Natural killer cell (primary cell): ENCODE measurements at regions not wholly inside any gene's neighbourhood (a gene's known extent, or its start where the extent isn't known, plus 50 kb on each side); places are given as distances from the start of the nearest gene placed in this dataset.

Source experiments
- ATAC-seq, 3 donors: fragments of 150-1000 bp in 2 of 3; fragments of 200-7000 bp in 1 of 3; cut with Tn5 transposase; 1 replicate in 1 of 3; 2 replicates in 2 of 3; pipeline ENCODE4 v1.10.0; 2021; ENCODE audit warnings: mild to moderate bottlenecking in 2 of 3, moderate library complexity in 2 of 3
- DNase-seq, 2 donors: peaks; one replicate each; pipeline versions ENCODE4 v3.0.0 to v3.0.0-alpha.2; 2013 to 2021; ENCODE audit warnings: mixed read lengths in 1 of 2
- H3K27ac ChIP-seq: one replicate; pipeline ENCODE4 v1.5.1; 2013; ENCODE audit warnings: mild to moderate bottlenecking, low read length
- H3K27me3 ChIP-seq: one replicate; pipeline ENCODE4 v1.6.1; 2013; ENCODE audit warnings: low read length; ENCODE audit not compliant: control insufficient read depth, insufficient read depth
- H3K36me3 ChIP-seq: one replicate; pipeline ENCODE4 v1.6.1; 2013; ENCODE audit warnings: low read length; ENCODE audit not compliant: control insufficient read depth, insufficient read depth
- H3K4me1 ChIP-seq: one replicate; pipeline ENCODE4 v1.6.1; 2013; ENCODE audit warnings: low read length; ENCODE audit not compliant: control insufficient read depth, insufficient read depth
- H3K4me3 ChIP-seq: one replicate; pipeline ENCODE4 v1.5.1; 2013; ENCODE audit warnings: low read length
- H3K9me3 ChIP-seq: one replicate; pipeline ENCODE4 v1.6.1; 2013; ENCODE audit warnings: low read length; ENCODE audit not compliant: control insufficient read depth, insufficient read depth
- H3K27ac Mint-ChIP-seq, 2 donors: one replicate each; pipeline ENCODE4 v1.8.0; 2022; ENCODE audit warnings: mild to moderate bottlenecking in 2 of 2, mixed read lengths in 2 of 2, moderate library complexity in 1 of 2
- H3K27me3 Mint-ChIP-seq, 2 donors: one replicate each; pipeline ENCODE4 v1.8.0; 2022; ENCODE audit warnings: low read depth in 2 of 2, mixed read lengths in 2 of 2
- H3K36me3 Mint-ChIP-seq: one replicate; pipeline ENCODE4 v1.8.0; 2022; ENCODE audit warnings: mixed read lengths
- H3K4me1 Mint-ChIP-seq, 2 donors: one replicate each; pipeline ENCODE4 v1.8.0; 2022; ENCODE audit warnings: mixed read lengths in 2 of 2
- H3K4me3 Mint-ChIP-seq: one replicate; pipeline ENCODE4 v1.8.0; 2022; ENCODE audit warnings: mild to moderate bottlenecking, moderate library complexity, mixed read lengths
- H3K9me3 Mint-ChIP-seq, 2 donors: one replicate each; pipeline ENCODE4 v1.8.0; 2022; ENCODE audit warnings: mixed read lengths in 2 of 2
- WGBS: methylation state at CpG from one replicate; pipeline ENCODE4 v1.1.7; 2013; ENCODE audit warnings: missing lambda C conversion rate; ENCODE audit not compliant: insufficient coverage; 5-methylcytosine and 5-hydroxymethylcytosine counted together
- intact Hi-C: fragments of 100-400 bp; cut with micrococcal nuclease; formaldehyde crosslinking; loops from one replicate; pipeline ENCODE4 v1.14.2; 2022
- TF ChIP-seq, protein P1 (sequence below): fragments of 200-600 bp; IDR thresholded peaks from one replicate; pipeline ENCODE4 v1.8.0; 2022; ENCODE audit warnings: antibody characterized with exemption

DNA sequence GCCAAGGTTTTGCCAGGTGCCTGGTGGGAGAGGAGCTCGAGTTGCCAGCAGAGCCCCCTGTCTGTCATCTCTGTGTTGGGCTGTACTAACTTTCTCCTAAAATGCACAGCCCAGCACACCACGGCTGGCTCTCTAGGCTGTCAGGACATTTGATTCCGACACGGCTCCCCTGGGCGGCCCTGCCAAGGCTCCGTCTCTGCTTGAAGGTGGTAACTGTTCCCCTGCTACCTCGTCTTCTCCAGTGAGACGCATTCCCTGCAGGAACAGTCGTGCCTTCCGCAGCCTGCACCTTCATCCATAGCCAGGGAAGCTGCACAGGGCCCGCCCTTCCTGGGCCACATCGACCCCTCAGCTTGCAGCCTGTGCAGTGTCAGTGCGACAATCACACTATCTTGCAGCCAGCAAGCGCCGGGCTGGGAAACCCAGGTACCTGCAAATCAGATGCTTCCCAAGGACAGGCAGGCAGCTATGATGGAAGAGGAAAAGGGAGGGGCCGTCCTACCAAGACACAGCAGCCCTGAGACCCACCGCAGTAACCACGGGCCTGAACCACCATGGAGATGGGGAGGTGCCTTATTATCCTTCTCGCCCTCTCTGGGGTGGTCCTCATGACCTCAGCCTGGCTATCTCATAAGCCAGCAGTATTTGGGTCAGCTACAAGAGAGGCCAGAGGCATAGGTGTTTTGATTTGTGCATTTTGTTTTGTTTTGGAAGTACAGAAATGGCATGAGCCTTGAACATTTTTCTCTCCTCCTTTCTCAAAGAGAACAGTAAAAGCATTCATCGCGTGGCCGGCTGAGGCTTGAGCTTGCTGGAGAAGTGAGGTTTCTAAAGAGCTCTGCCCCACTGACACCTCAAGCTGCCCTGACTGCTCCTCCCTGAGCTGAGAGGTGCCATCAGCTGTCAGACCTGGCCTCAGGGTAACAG lies 361.7 kb upstream of the TNRC6C start:
- no peak for DNase-seq
- Histone ChIP-seq H3K27ac (no peak overlapping the region), H3K4me3 (no peak overlapping the region), H3K36me3 (no peaks in the 10 kb centered on the region), H3K4me1 (peaks cover 9% of the 10 kb centered on the region), H3K27me3 (no peaks in the 10 kb centered on the region), H3K9me3 (no peaks in the 10 kb centered on the region)
- ATAC-seq: no peak
- Mint-ChIP-seq H3K27ac (no peak overlapping the region), H3K9me3 (no peaks in the 10 kb centered on the region), H3K36me3 (no peaks in the 10 kb centered on the region), H3K4me1 (peaks cover 0 to 7% of the 10 kb centered on the region in 2 donors), H3K27me3 (peaks cover 3 to 5% of the 10 kb centered on the region in 2 donors), H3K4me3 (no peak overlapping the region)
- 78% methylated on average over 22 of the region's 22 CpGs for WGBS
- TF ChIP-seq, protein P1, sequence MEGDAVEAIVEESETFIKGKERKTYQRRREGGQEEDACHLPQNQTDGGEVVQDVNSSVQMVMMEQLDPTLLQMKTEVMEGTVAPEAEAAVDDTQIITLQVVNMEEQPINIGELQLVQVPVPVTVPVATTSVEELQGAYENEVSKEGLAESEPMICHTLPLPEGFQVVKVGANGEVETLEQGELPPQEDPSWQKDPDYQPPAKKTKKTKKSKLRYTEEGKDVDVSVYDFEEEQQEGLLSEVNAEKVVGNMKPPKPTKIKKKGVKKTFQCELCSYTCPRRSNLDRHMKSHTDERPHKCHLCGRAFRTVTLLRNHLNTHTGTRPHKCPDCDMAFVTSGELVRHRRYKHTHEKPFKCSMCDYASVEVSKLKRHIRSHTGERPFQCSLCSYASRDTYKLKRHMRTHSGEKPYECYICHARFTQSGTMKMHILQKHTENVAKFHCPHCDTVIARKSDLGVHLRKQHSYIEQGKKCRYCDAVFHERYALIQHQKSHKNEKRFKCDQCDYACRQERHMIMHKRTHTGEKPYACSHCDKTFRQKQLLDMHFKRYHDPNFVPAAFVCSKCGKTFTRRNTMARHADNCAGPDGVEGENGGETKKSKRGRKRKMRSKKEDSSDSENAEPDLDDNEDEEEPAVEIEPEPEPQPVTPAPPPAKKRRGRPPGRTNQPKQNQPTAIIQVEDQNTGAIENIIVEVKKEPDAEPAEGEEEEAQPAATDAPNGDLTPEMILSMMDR: no peak
- intact Hi-C loops: no loop called here

DNA sequence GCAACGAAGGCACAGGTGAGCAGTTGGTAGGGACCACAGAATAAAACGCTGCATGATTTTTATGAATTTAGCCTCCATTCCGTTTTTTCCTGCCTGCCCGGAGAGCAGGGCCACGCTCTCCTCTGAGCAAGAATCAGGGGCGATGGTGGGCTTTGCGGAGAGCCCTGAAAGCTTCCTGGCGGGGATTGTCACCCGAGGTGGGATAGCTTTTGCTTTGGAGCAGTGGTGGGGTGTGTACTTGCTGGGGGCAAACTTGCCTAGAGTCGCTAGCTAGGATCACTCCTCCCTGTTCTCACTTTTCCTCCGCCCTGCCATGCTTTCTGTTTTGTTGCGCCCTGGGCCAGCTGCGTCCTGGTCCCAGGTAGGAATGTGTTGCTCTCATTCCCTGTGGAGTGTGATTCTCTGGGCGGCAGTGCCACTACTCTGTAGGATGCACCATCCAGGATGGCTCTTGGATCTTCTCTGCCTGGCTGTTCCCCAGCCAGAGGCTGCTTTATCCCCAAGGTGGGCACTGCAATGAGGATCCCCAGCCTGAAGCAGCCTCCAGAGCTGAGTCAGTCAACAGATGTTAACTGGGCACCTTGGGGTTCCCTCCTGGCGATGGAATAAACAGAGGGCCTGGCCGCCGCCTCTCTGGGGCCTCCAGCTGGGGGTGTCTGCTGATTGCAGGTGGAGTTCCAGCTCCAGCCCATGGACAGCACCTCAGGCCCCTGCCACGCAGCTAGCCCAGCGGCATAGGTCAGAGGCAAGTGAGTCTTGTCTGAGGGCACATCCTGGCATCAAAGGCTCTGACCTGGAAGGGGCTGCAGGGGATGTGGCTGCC lies 360.9 kb upstream of the TNRC6C start:
- Mint-ChIP-seq H3K4me1 (peaks cover 0 to 7% of the 10 kb centered on the region in 2 donors), H3K9me3 (no peaks in the 10 kb centered on the region), H3K27me3 (peaks cover 0 to 3% of the 10 kb centered on the region in 2 donors), H3K4me3 (no peak overlapping the region), H3K36me3 (no peaks in the 10 kb centered on the region), H3K27ac (no peak overlapping the region)
- Histone ChIP-seq H3K36me3 (no peaks in the 10 kb centered on the region), H3K4me3 (no peak overlapping the region), H3K9me3 (no peaks in the 10 kb centered on the region), H3K27me3 (no peaks in the 10 kb centered on the region), H3K27ac (no peak overlapping the region), H3K4me1 (peaks cover 9% of the 10 kb centered on the region)
- intact Hi-C loops: no loop called here
- TF ChIP-seq, protein P1: no peak
- no peak for ATAC-seq
- DNase-seq: no peak
- WGBS: 91% methylated on average over 19 of the region's 19 CpGs

DNA sequence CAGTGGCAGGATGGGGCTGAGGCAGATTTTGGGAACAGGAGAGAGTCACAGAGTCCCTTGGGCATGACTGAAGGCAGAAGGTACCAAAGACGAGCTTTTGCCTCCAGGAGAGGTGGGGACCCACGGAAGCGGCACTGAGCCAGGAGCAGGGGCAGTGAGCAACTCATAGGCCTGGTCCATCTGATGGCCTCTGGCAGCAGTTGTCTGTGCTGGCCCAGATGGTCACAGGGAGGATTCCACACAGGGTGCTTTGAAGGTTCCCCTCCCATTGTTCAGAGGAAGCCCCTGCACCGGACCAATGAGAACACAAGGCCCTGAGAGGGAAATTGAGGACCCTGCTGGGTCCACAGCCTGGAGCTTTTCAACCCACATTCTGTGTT lies 360.3 kb upstream of the TNRC6C start:
- H3K9me3 ChIP-seq: no peaks in the 10 kb centered on the region
- H3K4me1 ChIP-seq: peaks cover 9% of the 10 kb centered on the region
- peaks cover 0 to 3% of the 10 kb centered on the region in 2 donors for H3K27me3 Mint-ChIP-seq
- H3K27ac Mint-ChIP-seq: no peak overlapping the region
- H3K27ac ChIP-seq: no peak overlapping the region
- 90% methylated on average over 4 of the region's 4 CpGs for WGBS
- no peak for DNase-seq
- H3K36me3 Mint-ChIP-seq: no peaks in the 10 kb centered on the region
- no peaks in the 10 kb centered on the region for H3K27me3 ChIP-seq
- intact Hi-C loops: no loop called here
- H3K4me1 Mint-ChIP-seq: peaks cover 0 to 7% of the 10 kb centered on the region in 2 donors
- H3K36me3 ChIP-seq: no peaks in the 10 kb centered on the region
- TF ChIP-seq, protein P1: no peak
- no peak overlapping the region for H3K4me3 Mint-ChIP-seq
- ATAC-seq: no peak
- no peaks in the 10 kb centered on the region for H3K9me3 Mint-ChIP-seq
- H3K4me3 ChIP-seq: no peak overlapping the region
